ENCODE measurements at regions not wholly inside any gene's neighbourhood (a gene's known extent, or its start where the extent isn't known, plus 50 kb on each side); places are given as distances from the start of the nearest gene placed in this dataset.
"Not testable (repeated sequence)": the region's sequence is repeated elsewhere in the genome, so short reads cannot be mapped to it uniquely, and the experiment has no call there.

- no peak for DNase-seq
- H3K4me3 Mint-ChIP-seq, result no peak overlapping the region
- peaks cover 11% of the 10 kb centered on the region; the same call in 1 of the 2 replicates for H3K4me1 Mint-ChIP-seq (ENCODE audit: low read depth)
- no peak for TF ChIP-seq CTCF (IDR thresholded peaks at IDR 0.05)
- H3K27ac Mint-ChIP-seq, result no peak overlapping the region
- no peaks in the 10 kb centered on the region for H3K9me3 Mint-ChIP-seq
- no peaks in the 10 kb centered on the region for H3K27me3 Mint-ChIP-seq (ENCODE audit: insufficient read depth)
- no peaks in the 10 kb centered on the region for H3K36me3 Mint-ChIP-seq (ENCODE audit: low read depth)
These were observed 755.4 kb downstream of the SLC6A15 start for GRCh38 chr12:84157170-84157569.

GRCh38 chr12:84154991-84155930 lies 757.3 kb downstream of the SLC6A15 start:
- not testable (repeated sequence) for H3K27me3 Mint-ChIP-seq (ENCODE audit: insufficient read depth); H3K36me3 Mint-ChIP-seq (ENCODE audit: low read depth); H3K9me3 Mint-ChIP-seq; H3K27ac Mint-ChIP-seq; DNase-seq; H3K4me3 Mint-ChIP-seq
- peaks cover 11% of the 10 kb centered on the region; the same call in 1 of the 2 replicates for H3K4me1 Mint-ChIP-seq (ENCODE audit: low read depth)

GRCh38 chr12:84154439-84154990 lies 758.1 kb downstream of the SLC6A15 start:
- H3K27ac Mint-ChIP-seq, result not testable (repeated sequence)

GRCh38 chr12:84150201-84150600 lies 762.4 kb downstream of the SLC6A15 start:
- Mint-ChIP-seq H3K4me3 (no peak overlapping the region), H3K27me3 (ENCODE audit: insufficient read depth) (no peaks in the 10 kb centered on the region; the same call in 1 of the 2 replicates), H3K4me1 (ENCODE audit: low read depth) (no peaks in the 10 kb centered on the region), H3K36me3 (ENCODE audit: low read depth) (peaks cover 10% of the 10 kb centered on the region), H3K27ac (no peak overlapping the region), H3K9me3 (peaks cover 27% of the 10 kb centered on the region)
- no peak for DNase-seq
- no peak for TF ChIP-seq CTCF (IDR thresholded peaks at IDR 0.05)

More at GRCh38 chr12:84154439-84154990, 758.1 kb downstream of the SLC6A15 start:
- not testable (repeated sequence) for H3K4me3 Mint-ChIP-seq; DNase-seq; H3K36me3 Mint-ChIP-seq (ENCODE audit: low read depth); H3K9me3 Mint-ChIP-seq; H3K27me3 Mint-ChIP-seq (ENCODE audit: insufficient read depth)
- H3K4me1 Mint-ChIP-seq (ENCODE audit: low read depth), result peaks cover 10% of the 10 kb centered on the region; the same call in 1 of the 2 replicates

- H3K4me1 Mint-ChIP-seq (ENCODE audit: low read depth), result no peaks in the 10 kb centered on the region
- DNase-seq, result no peak
- peaks cover 27% of the 10 kb centered on the region for H3K9me3 Mint-ChIP-seq
- no peak overlapping the region for H3K27ac Mint-ChIP-seq
- no peak for TF ChIP-seq CTCF (IDR thresholded peaks at IDR 0.05)
- H3K4me3 Mint-ChIP-seq, result no peak overlapping the region
- peaks cover 10% of the 10 kb centered on the region for H3K36me3 Mint-ChIP-seq (ENCODE audit: low read depth)
- no peaks in the 10 kb centered on the region; the same call in 1 of the 2 replicates for H3K27me3 Mint-ChIP-seq (ENCODE audit: insufficient read depth)
These were observed 764.3 kb downstream of the SLC6A15 start for GRCh38 chr12:84148335-84148734.

- Mint-ChIP-seq H3K27me3 (ENCODE audit: insufficient read depth) (no peaks in the 10 kb centered on the region), H3K9me3 (no peaks in the 10 kb centered on the region), H3K4me3 (no peak overlapping the region), H3K36me3 (ENCODE audit: low read depth) (no peaks in the 10 kb centered on the region; the same call in 1 of the 2 replicates), H3K27ac (peak overlapping the region; percentile 58), H3K4me1 (ENCODE audit: low read depth) (peaks cover 44% of the 10 kb centered on the region)
- no peak for TF ChIP-seq CTCF (IDR thresholded peaks at IDR 0.05)
- DNase-seq, result peak; percentile 16
These were observed 775.7 kb downstream of the SLC6A15 start for GRCh38 chr12:84136862-84137367.

Data from HFFc6 (cell line).